C4-2B (cell line): ENCODE measurements at regions not wholly inside any gene's neighbourhood (a gene's known extent, or its start where the extent isn't known, plus 50 kb on each side); places are given as distances from the start of the nearest gene placed in this dataset.

Experiments used
- ZFX ChIP-seq: fragments of 450-650 bp; IDR thresholded peaks from 2 replicates; pipeline ENCODE4 v1.6.1; 2017
- TF ChIP-seq, protein P1 (sequence below): fragments of 450-650 bp; conservative IDR thresholded peaks from 2 replicates; pipeline ENCODE4 v1.5.1; 2017; ENCODE audit warnings: mild to moderate bottlenecking

- TF ChIP-seq, protein P1, sequence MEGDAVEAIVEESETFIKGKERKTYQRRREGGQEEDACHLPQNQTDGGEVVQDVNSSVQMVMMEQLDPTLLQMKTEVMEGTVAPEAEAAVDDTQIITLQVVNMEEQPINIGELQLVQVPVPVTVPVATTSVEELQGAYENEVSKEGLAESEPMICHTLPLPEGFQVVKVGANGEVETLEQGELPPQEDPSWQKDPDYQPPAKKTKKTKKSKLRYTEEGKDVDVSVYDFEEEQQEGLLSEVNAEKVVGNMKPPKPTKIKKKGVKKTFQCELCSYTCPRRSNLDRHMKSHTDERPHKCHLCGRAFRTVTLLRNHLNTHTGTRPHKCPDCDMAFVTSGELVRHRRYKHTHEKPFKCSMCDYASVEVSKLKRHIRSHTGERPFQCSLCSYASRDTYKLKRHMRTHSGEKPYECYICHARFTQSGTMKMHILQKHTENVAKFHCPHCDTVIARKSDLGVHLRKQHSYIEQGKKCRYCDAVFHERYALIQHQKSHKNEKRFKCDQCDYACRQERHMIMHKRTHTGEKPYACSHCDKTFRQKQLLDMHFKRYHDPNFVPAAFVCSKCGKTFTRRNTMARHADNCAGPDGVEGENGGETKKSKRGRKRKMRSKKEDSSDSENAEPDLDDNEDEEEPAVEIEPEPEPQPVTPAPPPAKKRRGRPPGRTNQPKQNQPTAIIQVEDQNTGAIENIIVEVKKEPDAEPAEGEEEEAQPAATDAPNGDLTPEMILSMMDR, result no peak
- TF ChIP-seq ZFX, result no peak
These were observed 107.3 kb downstream of the MINAR1 start for GRCh38 chr15:79539401-79539800.
